ENCODE measurements at regions not wholly inside any gene's neighbourhood (a gene's known extent, or its start where the extent isn't known, plus 50 kb on each side); places are given as distances from the start of the nearest gene placed in this dataset.

- TF ChIP-seq CTCF (conservative IDR thresholded peaks at IDR 0.05; ENCODE audit: low read length) = peak; percentile 8; the same call in 1 of the 2 replicates
- TF ChIP-seq EZH2phosphoT487 (IDR thresholded peaks at IDR 0.05; ENCODE audit: borderline replicate concordance) = no peak
Observed at GRCh38 chr9:96071815-96072124, 196.3 kb downstream of the ERCC6L2 start.

All from Loucy (cell line).